Heart left ventricle (tissue), 13 donors: ENCODE measurements at regions not wholly inside any gene's neighbourhood (a gene's known extent, or its start where the extent isn't known, plus 50 kb on each side); places are given as distances from the start of the nearest gene placed in this dataset.

Experiments used
- CTCF ChIP-seq, 12 donors: fragments of 200-600 bp; sonication (generic) in 4 of 12; IDR thresholded peaks; one replicate each; pipeline versions ENCODE4 v1.5.0 to v1.8.0; 2018 to 2022; ENCODE audit warnings: antibody characterized with exemption in 12 of 12, mild to moderate bottlenecking in 5 of 12
- POLR2A ChIP-seq, 2 donors: fragments of 450-650 bp; IDR thresholded peaks; one replicate each; pipeline ENCODE4 v1.6.1; 2017; ENCODE audit warnings: antibody characterized with exemption in 2 of 2, mild to moderate bottlenecking in 2 of 2, moderate library complexity in 2 of 2
- donor health status: ischemic (EF 13 %, LVEDD 7.1; RV severe dilation, severe dysfunction).
- donor health status: DM: no; HTN: yes; CAD: no.
- donor health status: DM: no; HTN: no; CAD: no.
- donor health status: ischemic (EF 25% LVEDD 6.9; RV normal size, moderate dysfunction).
- donor health status: ischemic (EF 25% LVEDD 5.7; RV mildly dilated, moderate dysfunction).
- donor health status: ischemic (EF 35%, LVEDD 5.7; RV mildly dilated, moderate dysfunction).
- donor health status: nonischemic (EF 11% LVEDD 7.7; RV severe dilation, severe dysfunction).
- donor health status: DM: yes; HTN: yes; CAD: no.
- donor health status: PGD.
- donor health status: ischemic (EF 29% LVEDD 5.4; RV normal size, mild dysfunction).
- donor health status: nonischemic (EF 23%, LVEDD 6.1; RV moderate dilation, normal function).

GRCh38 chr6:71459162-71459561 lies 170.6 kb downstream of the OGFRL1 start:
- no peak for TF ChIP-seq CTCF (IDR thresholded peaks at IDR 0.05)
- TF ChIP-seq POLR2A (IDR thresholded peaks at IDR 0.05): no peak
